ENCODE measurements at regions not wholly inside any gene's neighbourhood (a gene's known extent, or its start where the extent isn't known, plus 50 kb on each side); places are given as distances from the start of the nearest gene placed in this dataset.

DNA sequence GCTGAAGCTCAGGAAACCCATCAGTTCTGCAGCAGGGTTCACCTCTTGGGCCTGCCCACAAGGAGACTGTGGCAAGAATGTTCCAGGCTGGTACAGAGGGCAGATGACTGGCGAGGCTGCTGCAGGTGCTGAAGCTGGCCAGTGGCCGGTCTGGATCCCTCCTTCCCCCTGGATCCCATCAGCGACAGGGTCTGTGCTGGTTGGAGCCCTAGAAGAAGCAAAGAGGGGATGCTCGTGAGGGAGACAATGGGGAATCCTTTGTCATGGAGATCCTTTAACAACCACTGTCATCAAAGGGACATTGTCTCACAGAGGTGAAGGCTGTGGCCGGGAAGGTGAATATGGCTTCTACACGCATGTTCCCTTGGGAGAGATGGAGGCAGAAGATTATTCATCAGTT lies 211.4 kb upstream of the TMEM132C start:
- no peak for TF ChIP-seq POLR2A (IDR thresholded peaks at IDR 0.05)
- no peak for TF ChIP-seq CTCF (IDR thresholded peaks at IDR 0.05)
- no peaks in the 10 kb centered on the region for H3K4me1 ChIP-seq
- no peak overlapping the region for H3K27ac ChIP-seq
- H3K27me3 ChIP-seq = no peaks in the 10 kb centered on the region
- no peak overlapping the region for H3K4me3 ChIP-seq
- no peak for DNase-seq
- no peaks in the 10 kb centered on the region for H3K9me3 ChIP-seq
- no peaks in the 10 kb centered on the region for H3K36me3 ChIP-seq

DNA sequence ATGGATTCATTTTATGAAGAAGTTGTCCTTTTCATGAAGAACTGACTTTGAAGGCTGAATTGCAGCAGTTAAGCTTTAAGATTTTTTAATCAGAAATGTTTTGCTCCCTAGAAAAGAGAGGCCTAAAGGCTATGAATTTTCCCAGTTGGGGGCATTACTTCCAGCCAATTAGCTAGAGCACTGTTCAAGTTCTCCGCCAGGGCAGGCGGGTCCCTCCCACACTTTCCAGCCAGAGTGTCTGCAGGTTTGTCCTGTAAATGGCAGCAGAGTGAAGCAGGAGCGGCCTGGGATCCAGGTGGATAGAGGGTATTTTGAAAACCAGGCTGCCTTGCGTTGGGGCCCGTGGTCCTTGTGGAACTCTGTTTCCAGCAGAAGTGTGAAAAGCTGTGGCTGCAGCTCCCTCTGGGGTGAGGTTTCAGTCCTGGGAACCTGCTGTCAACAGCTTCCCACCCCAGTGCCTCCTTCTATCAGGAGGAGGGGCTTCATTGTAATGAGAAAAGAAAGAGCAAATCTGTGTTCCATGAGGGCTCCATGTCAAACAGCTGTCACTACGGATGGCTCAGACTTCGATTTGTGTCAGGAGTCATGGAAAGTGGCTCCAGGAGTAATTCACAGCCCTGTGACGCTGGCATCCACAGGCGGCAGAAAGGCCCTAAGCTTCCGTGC lies 210.7 kb upstream of the TMEM132C start:
- H3K36me3 ChIP-seq = no peaks in the 10 kb centered on the region
- DNase-seq = no peak
- TF ChIP-seq CTCF (IDR thresholded peaks at IDR 0.05) (no peak), POLR2A (IDR thresholded peaks at IDR 0.05) (no peak)
- no peaks in the 10 kb centered on the region for H3K9me3 ChIP-seq
- no peaks in the 10 kb centered on the region for H3K27me3 ChIP-seq
- H3K27ac ChIP-seq = no peak overlapping the region
- no peaks in the 10 kb centered on the region for H3K4me1 ChIP-seq
- no peak overlapping the region for H3K4me3 ChIP-seq

DNA sequence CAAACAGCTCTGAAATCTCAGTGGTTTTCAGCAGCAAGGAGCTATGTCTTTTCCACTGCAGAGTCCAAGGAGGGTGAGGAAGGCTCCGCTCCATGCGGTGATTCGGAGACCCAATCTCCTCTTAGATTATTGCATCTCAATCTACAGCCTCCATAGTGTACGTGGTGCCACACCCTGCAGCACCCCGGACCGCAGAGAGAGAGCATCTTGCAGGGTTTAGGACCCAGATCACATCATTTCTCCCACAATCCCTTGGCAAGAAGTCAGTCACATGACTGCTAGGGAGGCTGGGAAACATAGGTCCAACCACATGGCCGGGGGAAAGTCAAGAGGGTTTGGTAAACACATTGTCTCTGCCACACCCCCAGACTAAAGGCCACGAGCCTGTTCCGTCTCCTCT lies 209.4 kb upstream of the TMEM132C start:
- no peak for DNase-seq
- no peak for TF ChIP-seq CTCF (IDR thresholded peaks at IDR 0.05)
- TF ChIP-seq POLR2A (IDR thresholded peaks at IDR 0.05) = no peak
- Histone ChIP-seq H3K27ac (no peak overlapping the region), H3K36me3 (no peaks in the 10 kb centered on the region), H3K4me1 (no peaks in the 10 kb centered on the region), H3K27me3 (no peaks in the 10 kb centered on the region), H3K4me3 (no peak overlapping the region), H3K9me3 (no peaks in the 10 kb centered on the region)

DNA sequence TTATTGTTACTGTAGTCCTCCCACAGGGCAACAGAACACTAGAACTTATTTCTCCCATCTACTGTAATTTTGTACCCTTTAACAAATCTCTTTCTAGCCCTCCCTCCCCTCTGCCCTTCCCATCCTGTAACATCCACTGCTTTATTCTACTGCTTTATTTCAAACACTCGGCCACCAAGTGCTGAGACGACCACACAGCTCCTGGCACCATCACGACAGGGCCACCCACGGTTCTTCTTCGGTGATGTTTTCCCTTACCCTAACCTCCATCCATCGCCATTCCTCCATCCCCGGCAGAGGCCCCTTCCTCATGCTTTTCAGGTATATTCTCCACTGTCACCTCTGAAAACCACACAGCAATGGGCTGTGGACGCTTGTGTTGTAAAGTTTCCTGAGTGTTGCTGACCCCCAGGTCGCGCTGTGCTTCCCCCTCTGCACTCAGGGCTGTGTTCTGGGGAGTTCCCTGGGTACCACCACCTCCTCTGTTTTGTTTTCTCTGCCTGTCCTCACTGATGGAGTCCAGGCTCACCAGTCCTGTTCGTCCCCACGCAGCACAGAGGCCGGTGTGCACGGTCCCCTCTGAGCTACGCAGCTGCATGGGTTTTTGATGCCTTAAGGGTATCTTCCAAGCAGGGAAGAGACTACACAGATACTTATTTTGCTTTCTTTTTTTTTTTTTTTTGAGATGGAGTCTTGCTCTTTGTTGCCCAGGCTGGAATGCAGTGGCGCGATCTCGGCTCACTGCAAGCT lies 207.2 kb upstream of the TMEM132C start:
- no peaks in the 10 kb centered on the region for H3K27me3 ChIP-seq
- H3K9me3 ChIP-seq = no peaks in the 10 kb centered on the region
- TF ChIP-seq CTCF (IDR thresholded peaks at IDR 0.05) = no peak
- no peak for TF ChIP-seq POLR2A (IDR thresholded peaks at IDR 0.05)
- no peak overlapping the region for H3K27ac ChIP-seq
- no peaks in the 10 kb centered on the region for H3K4me1 ChIP-seq
- no peaks in the 10 kb centered on the region for H3K36me3 ChIP-seq
- no peak for DNase-seq
- no peak overlapping the region for H3K4me3 ChIP-seq

DNA sequence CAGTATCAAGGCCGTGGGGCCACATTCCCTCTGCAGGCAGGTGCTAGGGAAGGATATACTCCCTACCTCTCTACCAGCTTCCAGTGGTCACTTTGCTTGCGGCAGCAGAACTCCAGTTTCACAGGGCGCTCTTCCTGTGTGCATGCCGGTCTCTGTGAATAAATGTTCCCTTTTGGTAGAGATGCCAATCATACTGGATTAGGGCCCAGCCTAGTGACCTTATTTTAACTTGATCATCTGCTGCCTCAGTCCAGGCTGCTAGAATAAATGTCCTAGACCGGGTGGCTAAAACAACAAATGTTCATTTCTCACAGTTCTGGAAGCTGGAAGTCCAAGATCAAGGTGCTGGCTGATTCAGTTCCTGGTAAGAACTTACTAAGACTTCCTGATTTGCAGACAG lies 198.8 kb upstream of the TMEM132C start:
- no peaks in the 10 kb centered on the region for H3K36me3 ChIP-seq
- no peaks in the 10 kb centered on the region for H3K9me3 ChIP-seq
- no peaks in the 10 kb centered on the region for H3K4me1 ChIP-seq
- TF ChIP-seq POLR2A (IDR thresholded peaks at IDR 0.05) (no peak), CTCF (IDR thresholded peaks at IDR 0.05) (no peak)
- no peak for DNase-seq
- H3K4me3 ChIP-seq = no peak overlapping the region
- no peak overlapping the region for H3K27ac ChIP-seq
- no peaks in the 10 kb centered on the region for H3K27me3 ChIP-seq
